GM12892 (cell line): ENCODE measurements at regions not wholly inside any gene's neighbourhood (a gene's known extent, or its start where the extent isn't known, plus 50 kb on each side); places are given as distances from the start of the nearest gene placed in this dataset.

Source experiments
- POLR2A ChIP-seq: IDR thresholded peaks from 2 replicates; pipeline ENCODE4 v1.6.1; 2011; ENCODE audit warnings: low read depth, low read length, control low read depth
- POLR2AphosphoS5 ChIP-seq: IDR thresholded peaks from 2 replicates; pipeline ENCODE4 v1.6.1; 2011; ENCODE audit warnings: low read depth, low read length, control low read depth
- TAF1 ChIP-seq: IDR thresholded peaks from 2 replicates; pipeline ENCODE4 v1.6.1; 2011; ENCODE audit warnings: low read depth, mild to moderate bottlenecking, control low read depth, low read length, borderline replicate concordance

DNA sequence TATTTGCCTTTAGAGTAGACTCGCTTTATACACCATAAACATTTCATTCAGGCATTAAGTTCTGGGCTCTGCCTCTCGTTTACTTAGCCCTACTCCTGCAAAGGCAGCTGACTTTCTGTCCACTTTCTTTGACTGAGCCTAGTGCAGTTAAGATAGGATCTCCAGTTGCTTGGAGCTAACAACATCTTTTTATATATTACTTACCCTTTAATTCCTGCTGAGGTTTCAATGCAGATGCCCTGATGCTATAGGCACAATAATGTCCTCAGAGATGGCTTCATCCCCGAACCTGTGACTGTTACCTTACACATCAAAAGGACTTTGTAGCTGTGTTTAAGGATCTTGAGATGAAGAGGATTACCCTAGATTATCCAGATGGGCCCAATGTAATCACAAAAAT, 505.8 kb upstream of the TNP1 start:
- no peak for TF ChIP-seq POLR2AphosphoS5
- TF ChIP-seq POLR2A, result no peak
- no peak for TF ChIP-seq TAF1
